ENCODE measurements at regions not wholly inside any gene's neighbourhood (a gene's known extent, or its start where the extent isn't known, plus 50 kb on each side); places are given as distances from the start of the nearest gene placed in this dataset.

DNA sequence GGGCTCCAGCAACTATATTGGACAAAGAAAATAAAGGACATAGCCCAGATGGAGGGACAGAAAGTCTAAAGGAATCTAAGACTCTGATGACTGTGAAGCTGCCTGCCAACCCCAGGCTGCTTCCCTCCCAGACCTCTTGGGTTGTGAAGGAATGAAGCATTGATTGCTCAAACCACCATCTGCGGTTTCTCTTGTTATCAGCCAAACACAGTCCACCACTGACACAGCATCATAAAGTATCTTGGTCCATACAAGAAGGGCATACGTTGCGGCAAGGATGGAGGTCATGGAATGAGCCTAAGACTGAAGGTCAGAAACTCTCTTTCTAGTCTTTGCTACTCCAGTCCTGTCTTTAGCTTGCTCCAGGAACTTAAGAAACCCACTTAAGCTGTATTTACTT lies 58.5 kb upstream of the PLXNC1 start (continued):
- TF ChIP-seq, protein P1, sequence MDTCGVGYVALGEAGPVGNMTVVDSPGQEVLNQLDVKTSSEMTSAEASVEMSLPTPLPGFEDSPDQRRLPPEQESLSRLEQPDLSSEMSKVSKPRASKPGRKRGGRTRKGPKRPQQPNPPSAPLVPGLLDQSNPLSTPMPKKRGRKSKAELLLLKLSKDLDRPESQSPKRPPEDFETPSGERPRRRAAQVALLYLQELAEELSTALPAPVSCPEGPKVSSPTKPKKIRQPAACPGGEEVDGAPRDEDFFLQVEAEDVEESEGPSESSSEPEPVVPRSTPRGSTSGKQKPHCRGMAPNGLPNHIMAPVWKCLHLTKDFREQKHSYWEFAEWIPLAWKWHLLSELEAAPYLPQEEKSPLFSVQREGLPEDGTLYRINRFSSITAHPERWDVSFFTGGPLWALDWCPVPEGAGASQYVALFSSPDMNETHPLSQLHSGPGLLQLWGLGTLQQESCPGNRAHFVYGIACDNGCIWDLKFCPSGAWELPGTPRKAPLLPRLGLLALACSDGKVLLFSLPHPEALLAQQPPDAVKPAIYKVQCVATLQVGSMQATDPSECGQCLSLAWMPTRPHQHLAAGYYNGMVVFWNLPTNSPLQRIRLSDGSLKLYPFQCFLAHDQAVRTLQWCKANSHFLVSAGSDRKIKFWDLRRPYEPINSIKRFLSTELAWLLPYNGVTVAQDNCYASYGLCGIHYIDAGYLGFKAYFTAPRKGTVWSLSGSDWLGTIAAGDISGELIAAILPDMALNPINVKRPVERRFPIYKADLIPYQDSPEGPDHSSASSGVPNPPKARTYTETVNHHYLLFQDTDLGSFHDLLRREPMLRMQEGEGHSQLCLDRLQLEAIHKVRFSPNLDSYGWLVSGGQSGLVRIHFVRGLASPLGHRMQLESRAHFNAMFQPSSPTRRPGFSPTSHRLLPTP (IDR thresholded peaks at IDR 0.05; ENCODE audit: borderline replicate concordance, extremely low read depth, insufficient read length): no peak
- peak; percentile 85 for TF ChIP-seq CBFA2T2 (conservative IDR thresholded peaks at IDR 0.05)
- TF ChIP-seq RBM17 (IDR thresholded peaks at IDR 0.05; ENCODE audit: borderline replicate concordance, low read depth, low read length): no peak
- no peak for TF ChIP-seq ARNT (IDR thresholded peaks at IDR 0.05)
- TF ChIP-seq, protein P2, sequence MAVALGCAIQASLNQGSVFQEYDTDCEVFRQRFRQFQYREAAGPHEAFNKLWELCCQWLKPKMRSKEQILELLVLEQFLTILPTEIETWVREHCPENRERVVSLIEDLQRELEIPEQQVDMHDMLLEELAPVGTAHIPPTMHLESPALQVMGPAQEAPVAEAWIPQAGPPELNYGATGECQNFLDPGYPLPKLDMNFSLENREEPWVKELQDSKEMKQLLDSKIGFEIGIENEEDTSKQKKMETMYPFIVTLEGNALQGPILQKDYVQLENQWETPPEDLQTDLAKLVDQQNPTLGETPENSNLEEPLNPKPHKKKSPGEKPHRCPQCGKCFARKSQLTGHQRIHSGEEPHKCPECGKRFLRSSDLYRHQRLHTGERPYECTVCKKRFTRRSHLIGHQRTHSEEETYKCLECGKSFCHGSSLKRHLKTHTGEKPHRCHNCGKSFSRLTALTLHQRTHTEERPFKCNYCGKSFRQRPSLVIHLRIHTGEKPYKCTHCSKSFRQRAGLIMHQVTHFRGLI (CRISPR knock-in tag; IDR thresholded peaks at IDR 0.05): no peak
- no peak for TF ChIP-seq COPS2 (conservative IDR thresholded peaks at IDR 0.05)
- TF ChIP-seq, protein P3, sequence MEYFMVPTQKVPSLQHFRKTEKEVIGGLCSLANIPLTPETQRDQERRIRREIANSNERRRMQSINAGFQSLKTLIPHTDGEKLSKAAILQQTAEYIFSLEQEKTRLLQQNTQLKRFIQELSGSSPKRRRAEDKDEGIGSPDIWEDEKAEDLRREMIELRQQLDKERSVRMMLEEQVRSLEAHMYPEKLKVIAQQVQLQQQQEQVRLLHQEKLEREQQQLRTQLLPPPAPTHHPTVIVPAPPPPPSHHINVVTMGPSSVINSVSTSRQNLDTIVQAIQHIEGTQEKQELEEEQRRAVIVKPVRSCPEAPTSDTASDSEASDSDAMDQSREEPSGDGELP (CRISPR knock-in tag; IDR thresholded peaks at IDR 0.05; ENCODE audit: borderline replicate concordance): no peak
- TF ChIP-seq NFYB (IDR thresholded peaks at IDR 0.05; ENCODE audit: extremely low read depth, insufficient read length): no peak
- TF ChIP-seq ZNF444 (CRISPR knock-in tag; IDR thresholded peaks at IDR 0.05): no peak
- peak; percentile 76 to 77 for TF ChIP-seq TRIM24 (IDR thresholded peaks at IDR 0.05)
- TF ChIP-seq, protein P4, sequence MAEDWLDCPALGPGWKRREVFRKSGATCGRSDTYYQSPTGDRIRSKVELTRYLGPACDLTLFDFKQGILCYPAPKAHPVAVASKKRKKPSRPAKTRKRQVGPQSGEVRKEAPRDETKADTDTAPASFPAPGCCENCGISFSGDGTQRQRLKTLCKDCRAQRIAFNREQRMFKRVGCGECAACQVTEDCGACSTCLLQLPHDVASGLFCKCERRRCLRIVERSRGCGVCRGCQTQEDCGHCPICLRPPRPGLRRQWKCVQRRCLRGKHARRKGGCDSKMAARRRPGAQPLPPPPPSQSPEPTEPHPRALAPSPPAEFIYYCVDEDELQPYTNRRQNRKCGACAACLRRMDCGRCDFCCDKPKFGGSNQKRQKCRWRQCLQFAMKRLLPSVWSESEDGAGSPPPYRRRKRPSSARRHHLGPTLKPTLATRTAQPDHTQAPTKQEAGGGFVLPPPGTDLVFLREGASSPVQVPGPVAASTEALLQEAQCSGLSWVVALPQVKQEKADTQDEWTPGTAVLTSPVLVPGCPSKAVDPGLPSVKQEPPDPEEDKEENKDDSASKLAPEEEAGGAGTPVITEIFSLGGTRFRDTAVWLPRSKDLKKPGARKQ (CRISPR knock-in tag; IDR thresholded peaks at IDR 0.05): no peak
- TF ChIP-seq KAT7 (CRISPR knock-in tag; IDR thresholded peaks at IDR 0.05; ENCODE audit: borderline replicate concordance): no peak
- no peak for TF ChIP-seq HDAC3 (IDR thresholded peaks at IDR 0.05; ENCODE audit: borderline replicate concordance, partially characterized antibody)
- peak; percentile 46; the same call in 1 of the 2 replicates for TF ChIP-seq RNF2 (IDR thresholded peaks at IDR 0.05)
- TF ChIP-seq, protein P5, sequence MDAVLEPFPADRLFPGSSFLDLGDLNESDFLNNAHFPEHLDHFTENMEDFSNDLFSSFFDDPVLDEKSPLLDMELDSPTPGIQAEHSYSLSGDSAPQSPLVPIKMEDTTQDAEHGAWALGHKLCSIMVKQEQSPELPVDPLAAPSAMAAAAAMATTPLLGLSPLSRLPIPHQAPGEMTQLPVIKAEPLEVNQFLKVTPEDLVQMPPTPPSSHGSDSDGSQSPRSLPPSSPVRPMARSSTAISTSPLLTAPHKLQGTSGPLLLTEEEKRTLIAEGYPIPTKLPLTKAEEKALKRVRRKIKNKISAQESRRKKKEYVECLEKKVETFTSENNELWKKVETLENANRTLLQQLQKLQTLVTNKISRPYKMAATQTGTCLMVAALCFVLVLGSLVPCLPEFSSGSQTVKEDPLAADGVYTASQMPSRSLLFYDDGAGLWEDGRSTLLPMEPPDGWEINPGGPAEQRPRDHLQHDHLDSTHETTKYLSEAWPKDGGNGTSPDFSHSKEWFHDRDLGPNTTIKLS (IDR thresholded peaks at IDR 0.05; ENCODE audit: borderline replicate concordance, low read depth): no peak
- TF ChIP-seq, protein P6, sequence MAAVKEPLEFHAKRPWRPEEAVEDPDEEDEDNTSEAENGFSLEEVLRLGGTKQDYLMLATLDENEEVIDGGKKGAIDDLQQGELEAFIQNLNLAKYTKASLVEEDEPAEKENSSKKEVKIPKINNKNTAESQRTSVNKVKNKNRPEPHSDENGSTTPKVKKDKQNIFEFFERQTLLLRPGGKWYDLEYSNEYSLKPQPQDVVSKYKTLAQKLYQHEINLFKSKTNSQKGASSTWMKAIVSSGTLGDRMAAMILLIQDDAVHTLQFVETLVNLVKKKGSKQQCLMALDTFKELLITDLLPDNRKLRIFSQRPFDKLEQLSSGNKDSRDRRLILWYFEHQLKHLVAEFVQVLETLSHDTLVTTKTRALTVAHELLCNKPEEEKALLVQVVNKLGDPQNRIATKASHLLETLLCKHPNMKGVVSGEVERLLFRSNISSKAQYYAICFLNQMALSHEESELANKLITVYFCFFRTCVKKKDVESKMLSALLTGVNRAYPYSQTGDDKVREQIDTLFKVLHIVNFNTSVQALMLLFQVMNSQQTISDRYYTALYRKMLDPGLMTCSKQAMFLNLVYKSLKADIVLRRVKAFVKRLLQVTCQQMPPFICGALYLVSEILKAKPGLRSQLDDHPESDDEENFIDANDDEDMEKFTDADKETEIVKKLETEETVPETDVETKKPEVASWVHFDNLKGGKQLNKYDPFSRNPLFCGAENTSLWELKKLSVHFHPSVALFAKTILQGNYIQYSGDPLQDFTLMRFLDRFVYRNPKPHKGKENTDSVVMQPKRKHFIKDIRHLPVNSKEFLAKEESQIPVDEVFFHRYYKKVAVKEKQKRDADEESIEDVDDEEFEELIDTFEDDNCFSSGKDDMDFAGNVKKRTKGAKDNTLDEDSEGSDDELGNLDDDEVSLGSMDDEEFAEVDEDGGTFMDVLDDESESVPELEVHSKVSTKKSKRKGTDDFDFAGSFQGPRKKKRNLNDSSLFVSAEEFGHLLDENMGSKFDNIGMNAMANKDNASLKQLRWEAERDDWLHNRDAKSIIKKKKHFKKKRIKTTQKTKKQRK (IDR thresholded peaks at IDR 0.05; ENCODE audit: borderline replicate concordance, low read depth, low read length): no peak
- TF ChIP-seq NBN (IDR thresholded peaks at IDR 0.05; ENCODE audit: low read depth): peak; percentile 57; the same call in 1 of the 2 replicates

Data from K562 (cell line).